NB4 (cell line): ENCODE measurements at regions not wholly inside any gene's neighbourhood (a gene's known extent, or its start where the extent isn't known, plus 50 kb on each side); places are given as distances from the start of the nearest gene placed in this dataset.

ENCODE experiments used
- DNase-seq: peaks from one replicate; pipeline ENCODE4 v3.0.0; 2010; ENCODE audit warnings: low read depth
- H3K4me3 ChIP-seq: one replicate; pipeline ENCODE4 v1.5.1; 2011; ENCODE audit warnings: mild to moderate bottlenecking, low read depth, low read length, moderate library complexity
- CTCF ChIP-seq: IDR thresholded peaks from one replicate; pipeline ENCODE4 v1.5.1; 2012; ENCODE audit warnings: low read depth, low read length
- MYC ChIP-seq: IDR thresholded peaks from 2 replicates; pipeline ENCODE4 v1.6.1; 2011; ENCODE audit warnings: low read depth, low read length
- POLR2A ChIP-seq: IDR thresholded peaks from 2 replicates; pipeline ENCODE4 v1.6.1; 2011; ENCODE audit warnings: mild to moderate bottlenecking; ENCODE audit not compliant: insufficient read length; ENCODE audit errors: extremely low read depth
- TF ChIP-seq, protein P1 (sequence below): IDR thresholded peaks from 2 replicates; pipeline ENCODE4 v1.6.1; 2011; ENCODE audit warnings: low read depth, low read length

GRCh38 chr20:56820984-56821383, 191.9 kb downstream of the TFAP2C start:
- DNase-seq = no peak
- no peak overlapping the region for H3K4me3 ChIP-seq
- TF ChIP-seq POLR2A (no peak), CTCF (no peak), MYC (no peak)
- TF ChIP-seq, protein P1, sequence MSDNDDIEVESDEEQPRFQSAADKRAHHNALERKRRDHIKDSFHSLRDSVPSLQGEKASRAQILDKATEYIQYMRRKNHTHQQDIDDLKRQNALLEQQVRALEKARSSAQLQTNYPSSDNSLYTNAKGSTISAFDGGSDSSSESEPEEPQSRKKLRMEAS = no peak

- H3K4me3 ChIP-seq = peak overlapping the region; percentile 79
- DNase-seq = no peak
- TF ChIP-seq POLR2A = no peak
- TF ChIP-seq, protein P1 = peak; percentile 60
These were observed 197.2 kb downstream of the TFAP2C start for GRCh38 chr20:56826306-56826704.

DNA sequence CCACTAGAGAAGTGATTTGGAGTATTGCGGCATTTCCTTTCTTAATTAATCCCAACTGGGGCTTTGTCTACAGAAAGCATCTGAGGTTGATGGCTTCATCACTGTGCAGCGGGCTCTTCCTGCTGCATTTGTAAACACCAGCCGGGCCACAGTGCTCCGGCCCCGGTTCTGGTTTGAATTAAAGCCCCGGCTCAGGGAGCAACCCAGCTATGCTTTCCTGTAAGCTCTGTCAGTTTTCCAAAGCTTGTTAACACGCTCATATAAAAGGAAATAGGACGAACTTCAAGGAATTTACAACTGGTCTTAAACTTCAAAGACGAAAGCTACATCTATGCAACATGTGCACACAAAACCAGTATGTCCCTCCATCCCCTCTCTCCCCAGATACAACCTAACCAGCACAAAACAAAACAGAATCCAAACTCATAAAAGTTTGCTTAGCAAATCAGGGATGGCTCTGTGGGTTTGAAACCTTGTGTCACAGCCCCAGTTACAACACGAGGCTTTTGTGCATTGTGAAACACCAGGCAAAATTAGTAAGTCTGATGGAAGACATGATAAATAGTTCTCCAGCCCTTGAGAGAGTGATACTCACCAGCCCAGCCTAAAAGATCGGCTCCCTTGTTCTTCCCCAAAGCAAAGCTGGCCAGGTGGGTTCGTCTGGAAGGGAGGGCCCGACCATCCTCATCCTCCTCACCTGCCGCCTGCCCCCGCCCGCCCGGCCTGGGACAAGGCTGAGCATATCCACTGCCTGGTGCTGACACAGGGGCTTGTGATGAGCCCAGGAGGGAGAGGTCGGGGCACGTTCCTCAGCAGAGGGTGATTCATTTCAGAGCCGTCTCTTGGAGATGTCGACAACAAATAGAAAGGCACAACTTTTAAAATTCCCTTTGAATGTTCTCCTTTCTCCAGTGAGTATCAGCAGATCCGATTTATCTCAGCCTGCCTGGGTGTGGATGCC, 197.9 kb downstream of the TFAP2C start:
- DNase-seq = peak; percentile 97
- TF ChIP-seq POLR2A = peak; percentile 22
- peak; percentile 97 for TF ChIP-seq MYC
- TF ChIP-seq, protein P1 = peak; percentile 86
- TF ChIP-seq CTCF = no peak
- peak overlapping the region; percentile 79 for H3K4me3 ChIP-seq

GRCh38 chr20:56827763-56828162, 198.7 kb downstream of the TFAP2C start:
- TF ChIP-seq POLR2A (peak; percentile 70), CTCF (no peak), MYC (peak; percentile 70; the same call in 1 of the 2 replicates)
- TF ChIP-seq, protein P1 = peak; percentile 67; the same call in 1 of the 2 replicates
- peak; percentile 95 for DNase-seq
- H3K4me3 ChIP-seq = peak overlapping the region; percentile 79

- peak; percentile 75 for TF ChIP-seq POLR2A
- TF ChIP-seq CTCF = no peak
- TF ChIP-seq, protein P1 = peak; percentile 97
- no peak for TF ChIP-seq MYC
- DNase-seq = peak; percentile 84
- peak overlapping the region; percentile 79 for H3K4me3 ChIP-seq
These were observed 199.3 kb downstream of the TFAP2C start for GRCh38 chr20:56828402-56828801.

- no peak for DNase-seq
- H3K4me3 ChIP-seq = no peak overlapping the region
- TF ChIP-seq POLR2A (no peak), MYC (no peak)
- TF ChIP-seq, protein P1 = no peak
These were observed 200.8 kb downstream of the TFAP2C start for GRCh38 chr20:56829788-56830385.
